ENCODE measurements at regions not wholly inside any gene's neighbourhood (a gene's known extent, or its start where the extent isn't known, plus 50 kb on each side); places are given as distances from the start of the nearest gene placed in this dataset.

- TF ChIP-seq, protein P1, sequence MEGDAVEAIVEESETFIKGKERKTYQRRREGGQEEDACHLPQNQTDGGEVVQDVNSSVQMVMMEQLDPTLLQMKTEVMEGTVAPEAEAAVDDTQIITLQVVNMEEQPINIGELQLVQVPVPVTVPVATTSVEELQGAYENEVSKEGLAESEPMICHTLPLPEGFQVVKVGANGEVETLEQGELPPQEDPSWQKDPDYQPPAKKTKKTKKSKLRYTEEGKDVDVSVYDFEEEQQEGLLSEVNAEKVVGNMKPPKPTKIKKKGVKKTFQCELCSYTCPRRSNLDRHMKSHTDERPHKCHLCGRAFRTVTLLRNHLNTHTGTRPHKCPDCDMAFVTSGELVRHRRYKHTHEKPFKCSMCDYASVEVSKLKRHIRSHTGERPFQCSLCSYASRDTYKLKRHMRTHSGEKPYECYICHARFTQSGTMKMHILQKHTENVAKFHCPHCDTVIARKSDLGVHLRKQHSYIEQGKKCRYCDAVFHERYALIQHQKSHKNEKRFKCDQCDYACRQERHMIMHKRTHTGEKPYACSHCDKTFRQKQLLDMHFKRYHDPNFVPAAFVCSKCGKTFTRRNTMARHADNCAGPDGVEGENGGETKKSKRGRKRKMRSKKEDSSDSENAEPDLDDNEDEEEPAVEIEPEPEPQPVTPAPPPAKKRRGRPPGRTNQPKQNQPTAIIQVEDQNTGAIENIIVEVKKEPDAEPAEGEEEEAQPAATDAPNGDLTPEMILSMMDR (IDR thresholded peaks at IDR 0.05; ENCODE audit: borderline replicate concordance, insufficient read depth, low read depth, low read length): no peak
- no peak overlapping the region for H3K4me3 ChIP-seq (ENCODE audit: low read depth, low read length)
Observed at GRCh38 chr11:30174265-30175020, 56.4 kb upstream of the FSHB start.
